ENCODE measurements at regions not wholly inside any gene's neighbourhood (a gene's known extent, or its start where the extent isn't known, plus 50 kb on each side); places are given as distances from the start of the nearest gene placed in this dataset.

- no peak for TF ChIP-seq ZNF850 (CRISPR knock-in tag; conservative IDR thresholded peaks at IDR 0.05)
- no peak for TF ChIP-seq CEBPZ (IDR thresholded peaks at IDR 0.05; ENCODE audit: low read length)
- TF ChIP-seq, protein P1, sequence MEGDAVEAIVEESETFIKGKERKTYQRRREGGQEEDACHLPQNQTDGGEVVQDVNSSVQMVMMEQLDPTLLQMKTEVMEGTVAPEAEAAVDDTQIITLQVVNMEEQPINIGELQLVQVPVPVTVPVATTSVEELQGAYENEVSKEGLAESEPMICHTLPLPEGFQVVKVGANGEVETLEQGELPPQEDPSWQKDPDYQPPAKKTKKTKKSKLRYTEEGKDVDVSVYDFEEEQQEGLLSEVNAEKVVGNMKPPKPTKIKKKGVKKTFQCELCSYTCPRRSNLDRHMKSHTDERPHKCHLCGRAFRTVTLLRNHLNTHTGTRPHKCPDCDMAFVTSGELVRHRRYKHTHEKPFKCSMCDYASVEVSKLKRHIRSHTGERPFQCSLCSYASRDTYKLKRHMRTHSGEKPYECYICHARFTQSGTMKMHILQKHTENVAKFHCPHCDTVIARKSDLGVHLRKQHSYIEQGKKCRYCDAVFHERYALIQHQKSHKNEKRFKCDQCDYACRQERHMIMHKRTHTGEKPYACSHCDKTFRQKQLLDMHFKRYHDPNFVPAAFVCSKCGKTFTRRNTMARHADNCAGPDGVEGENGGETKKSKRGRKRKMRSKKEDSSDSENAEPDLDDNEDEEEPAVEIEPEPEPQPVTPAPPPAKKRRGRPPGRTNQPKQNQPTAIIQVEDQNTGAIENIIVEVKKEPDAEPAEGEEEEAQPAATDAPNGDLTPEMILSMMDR (CRISPR knock-in tag; IDR thresholded peaks at IDR 0.05): no peak
- no peak for TF ChIP-seq SRF (IDR thresholded peaks at IDR 0.05; ENCODE audit: low read depth, low read length)
- TF ChIP-seq HNRNPLL (IDR thresholded peaks at IDR 0.05; ENCODE audit: low read depth, low read length, poor library complexity, severe bottlenecking): no peak
- no peak for TF ChIP-seq NR1H2 (CRISPR knock-in tag; IDR thresholded peaks at IDR 0.05; ENCODE audit: borderline replicate concordance, low read depth)
- TF ChIP-seq SKIL (CRISPR knock-in tag; IDR thresholded peaks at IDR 0.05; ENCODE audit: borderline replicate concordance): no peak
- TF ChIP-seq TAF1 (CRISPR knock-in tag; IDR thresholded peaks at IDR 0.05): no peak
- no peak for TF ChIP-seq SNAI1 (CRISPR knock-in tag; IDR thresholded peaks at IDR 0.05; ENCODE audit: borderline replicate concordance)
- no peak for TF ChIP-seq ZNF431 (CRISPR knock-in tag; IDR thresholded peaks at IDR 0.05; ENCODE audit: borderline replicate concordance, low read depth)
- TF ChIP-seq SRSF4 (IDR thresholded peaks at IDR 0.05; ENCODE audit: low read depth, low read length, poor library complexity, severe bottlenecking): no peak
- no peak for TF ChIP-seq YEATS4 (CRISPR knock-in tag; IDR thresholded peaks at IDR 0.05; ENCODE audit: borderline replicate concordance)
- no peak for TF ChIP-seq ELF1 (CRISPR knock-in tag; IDR thresholded peaks at IDR 0.05)
- no peak for TF ChIP-seq EZH2 (conservative IDR thresholded peaks at IDR 0.05; ENCODE audit: low read depth, low read length)
These were observed 191.8 kb downstream of the CGGBP1 start for GRCh38 chr3:87867001-87867400.

Data from HepG2 (cell line).